Left ventricle myocardium inferior (tissue), 1 donor: ENCODE measurements at regions not wholly inside any gene's neighbourhood (a gene's known extent, or its start where the extent isn't known, plus 50 kb on each side); places are given as distances from the start of the nearest gene placed in this dataset.

ENCODE experiments used
- DNase-seq: peaks from one replicate; pipeline ENCODE4 v3.0.0-alpha.2; 2020
- H3K27ac ChIP-seq: fragments of 200-600 bp; replicated peaks from 2 replicates; pipeline ENCODE4 v1.8.0; 2021
- H3K27me3 ChIP-seq: fragments of 200-600 bp; 2 replicates; pipeline ENCODE4 v1.8.0; 2021; ENCODE audit warnings: low read depth
- H3K36me3 ChIP-seq: fragments of 200-600 bp; 2 replicates; pipeline ENCODE4 v1.8.0; 2021
- H3K4me1 ChIP-seq: fragments of 200-600 bp; 2 replicates; pipeline ENCODE4 v1.8.0; 2021
- H3K4me3 ChIP-seq: fragments of 200-600 bp; 2 replicates; pipeline ENCODE4 v1.8.0; 2021; ENCODE audit warnings: mild to moderate bottlenecking, moderate library complexity
- H3K9me3 ChIP-seq: fragments of 200-600 bp; replicated peaks from 2 replicates; pipeline ENCODE4 v1.8.0; 2021
- intact Hi-C: fragments of 100-400 bp; cut with micrococcal nuclease; formaldehyde crosslinking; loops from one replicate; pipeline ENCODE4 v1.11.0; 2022
- TF ChIP-seq, protein P1 (sequence below): fragments of 200-600 bp; IDR thresholded peaks from 2 replicates; pipeline ENCODE4 v1.8.0; 2021; ENCODE audit warnings: antibody characterized with exemption, mild to moderate bottlenecking, borderline replicate concordance
- donor health status: DM: no; HTN: yes; CAD: no; lungs with severe emphysema.

DNA sequence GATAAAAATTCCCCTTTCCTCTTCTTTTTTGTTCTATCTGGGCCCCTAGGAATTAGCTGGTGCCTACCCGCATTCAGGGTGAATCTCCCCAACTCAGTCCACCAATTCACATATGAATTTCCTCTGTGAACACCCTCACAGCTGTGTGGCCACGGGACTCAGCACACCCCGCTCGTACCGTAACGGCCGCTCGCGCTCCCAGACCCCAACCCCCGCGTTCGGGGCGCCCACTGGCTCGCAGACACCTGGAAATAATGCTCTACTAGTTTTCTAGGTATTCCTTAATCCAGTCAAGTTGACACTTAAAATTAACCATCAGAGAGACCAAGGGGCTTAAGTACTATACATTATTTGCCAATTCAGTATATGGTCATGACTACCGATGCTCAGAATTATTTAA, 1702.1 kb upstream of the PCDH20 start:
- H3K4me3 ChIP-seq, result no peak overlapping the region
- no peak for DNase-seq
- H3K9me3 ChIP-seq, result no peaks in the 10 kb centered on the region
- H3K4me1 ChIP-seq, result no peaks in the 10 kb centered on the region
- no peaks in the 10 kb centered on the region for H3K27me3 ChIP-seq
- no peaks in the 10 kb centered on the region for H3K36me3 ChIP-seq
- TF ChIP-seq, protein P1, sequence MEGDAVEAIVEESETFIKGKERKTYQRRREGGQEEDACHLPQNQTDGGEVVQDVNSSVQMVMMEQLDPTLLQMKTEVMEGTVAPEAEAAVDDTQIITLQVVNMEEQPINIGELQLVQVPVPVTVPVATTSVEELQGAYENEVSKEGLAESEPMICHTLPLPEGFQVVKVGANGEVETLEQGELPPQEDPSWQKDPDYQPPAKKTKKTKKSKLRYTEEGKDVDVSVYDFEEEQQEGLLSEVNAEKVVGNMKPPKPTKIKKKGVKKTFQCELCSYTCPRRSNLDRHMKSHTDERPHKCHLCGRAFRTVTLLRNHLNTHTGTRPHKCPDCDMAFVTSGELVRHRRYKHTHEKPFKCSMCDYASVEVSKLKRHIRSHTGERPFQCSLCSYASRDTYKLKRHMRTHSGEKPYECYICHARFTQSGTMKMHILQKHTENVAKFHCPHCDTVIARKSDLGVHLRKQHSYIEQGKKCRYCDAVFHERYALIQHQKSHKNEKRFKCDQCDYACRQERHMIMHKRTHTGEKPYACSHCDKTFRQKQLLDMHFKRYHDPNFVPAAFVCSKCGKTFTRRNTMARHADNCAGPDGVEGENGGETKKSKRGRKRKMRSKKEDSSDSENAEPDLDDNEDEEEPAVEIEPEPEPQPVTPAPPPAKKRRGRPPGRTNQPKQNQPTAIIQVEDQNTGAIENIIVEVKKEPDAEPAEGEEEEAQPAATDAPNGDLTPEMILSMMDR, result no peak
- intact Hi-C loops, result no loop called here
- H3K27ac ChIP-seq, result no peak overlapping the region

DNA sequence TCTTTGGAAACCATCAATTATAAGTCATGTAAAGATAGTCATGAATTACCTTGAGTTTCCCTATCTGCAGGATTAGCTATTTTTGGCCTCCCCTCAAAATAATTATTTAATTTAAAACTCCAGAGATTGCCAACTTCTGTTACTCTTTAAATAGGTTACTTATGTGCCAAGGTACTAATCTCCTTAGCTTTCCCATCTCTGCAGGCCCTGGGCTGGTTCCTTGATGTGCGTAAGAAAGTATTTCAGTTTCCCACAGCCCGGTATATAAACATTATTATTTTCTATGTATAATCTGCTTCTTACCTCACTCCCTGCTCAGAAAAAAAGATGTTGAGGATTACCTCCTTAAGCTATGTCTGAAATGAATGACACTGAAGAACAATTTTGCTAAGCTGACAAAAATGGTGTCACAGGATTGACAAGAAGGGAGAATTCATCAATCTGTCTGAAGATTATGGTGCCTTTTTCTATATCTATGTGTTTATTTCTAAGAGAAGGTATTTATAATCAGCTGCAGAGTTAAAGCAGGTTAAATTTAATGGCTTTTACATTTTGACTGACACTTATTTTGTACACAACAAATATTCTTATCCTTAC, 1697.2 kb upstream of the PCDH20 start:
- H3K4me3 ChIP-seq, result no peak overlapping the region
- no peaks in the 10 kb centered on the region for H3K9me3 ChIP-seq
- no peaks in the 10 kb centered on the region for H3K4me1 ChIP-seq
- intact Hi-C loops, result no loop called here
- TF ChIP-seq, protein P1, result no peak
- H3K36me3 ChIP-seq, result no peaks in the 10 kb centered on the region
- DNase-seq, result no peak
- H3K27me3 ChIP-seq, result no peaks in the 10 kb centered on the region
- H3K27ac ChIP-seq, result no peak overlapping the region

DNA sequence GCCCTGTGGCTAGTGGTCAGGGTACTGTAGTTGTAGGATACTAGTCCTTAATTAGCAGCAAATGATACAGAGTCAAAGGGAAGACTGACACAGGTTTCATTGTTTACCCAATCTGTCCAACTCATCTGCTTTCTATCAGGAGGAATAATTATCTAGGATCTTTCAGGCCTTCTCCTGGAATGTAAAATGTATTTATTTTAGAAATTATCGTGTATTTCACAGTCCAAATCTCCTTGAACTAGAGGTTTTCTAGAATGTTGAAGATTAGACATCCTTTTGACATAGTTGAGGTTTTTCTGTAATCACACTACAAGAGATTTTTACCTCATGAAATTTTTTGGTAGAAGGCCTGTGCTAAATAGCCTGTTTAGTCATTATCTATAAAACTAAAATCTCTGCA, 1694.8 kb upstream of the PCDH20 start:
- H3K9me3 ChIP-seq, result no peaks in the 10 kb centered on the region
- DNase-seq, result no peak
- H3K4me1 ChIP-seq, result no peaks in the 10 kb centered on the region
- TF ChIP-seq, protein P1, result no peak
- H3K4me3 ChIP-seq, result no peak overlapping the region
- H3K36me3 ChIP-seq, result no peaks in the 10 kb centered on the region
- no peaks in the 10 kb centered on the region for H3K27me3 ChIP-seq
- H3K27ac ChIP-seq, result no peak overlapping the region
- intact Hi-C loops, result no loop called here

DNA sequence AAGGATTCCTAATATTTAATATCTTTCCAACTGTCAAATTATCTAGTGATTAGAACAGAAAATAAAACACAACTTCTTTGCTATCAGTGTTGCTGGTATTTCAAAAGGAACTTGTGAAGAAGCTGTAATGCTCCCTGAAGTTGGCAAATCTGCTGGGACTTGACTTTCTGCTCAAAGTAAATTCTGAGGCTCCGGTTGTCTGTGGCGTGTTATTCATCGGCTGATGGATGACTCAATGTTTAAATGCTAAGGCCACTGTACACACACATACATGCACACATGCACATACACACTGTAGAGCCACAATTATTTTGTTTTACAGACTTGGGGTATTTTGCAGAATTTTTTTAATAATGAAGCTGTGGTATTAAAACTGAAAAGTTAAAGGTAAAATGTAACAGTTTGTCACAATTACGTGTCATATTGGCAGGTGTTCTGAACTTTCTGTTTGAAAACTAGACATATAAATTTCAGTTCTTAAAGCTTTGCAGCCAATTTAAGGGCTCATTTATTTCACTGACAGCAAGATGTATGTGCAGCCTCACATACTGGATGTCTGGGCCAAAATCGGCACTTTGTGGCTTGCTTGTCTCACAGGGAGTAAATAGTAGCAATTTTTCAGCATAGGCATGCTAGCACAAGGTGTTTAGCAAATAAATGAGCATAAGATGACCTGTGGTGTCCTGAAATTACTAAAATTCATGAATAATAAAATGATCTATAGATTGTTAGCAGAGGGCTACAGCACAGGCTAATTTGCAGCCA, 1691.7 kb upstream of the PCDH20 start:
- intact Hi-C loops, result no loop called here
- Histone ChIP-seq H3K27me3 (no peaks in the 10 kb centered on the region), H3K27ac (no peak overlapping the region), H3K36me3 (no peaks in the 10 kb centered on the region), H3K4me1 (no peaks in the 10 kb centered on the region), H3K4me3 (no peak overlapping the region), H3K9me3 (no peaks in the 10 kb centered on the region)
- TF ChIP-seq, protein P1, result no peak
- DNase-seq, result no peak

DNA sequence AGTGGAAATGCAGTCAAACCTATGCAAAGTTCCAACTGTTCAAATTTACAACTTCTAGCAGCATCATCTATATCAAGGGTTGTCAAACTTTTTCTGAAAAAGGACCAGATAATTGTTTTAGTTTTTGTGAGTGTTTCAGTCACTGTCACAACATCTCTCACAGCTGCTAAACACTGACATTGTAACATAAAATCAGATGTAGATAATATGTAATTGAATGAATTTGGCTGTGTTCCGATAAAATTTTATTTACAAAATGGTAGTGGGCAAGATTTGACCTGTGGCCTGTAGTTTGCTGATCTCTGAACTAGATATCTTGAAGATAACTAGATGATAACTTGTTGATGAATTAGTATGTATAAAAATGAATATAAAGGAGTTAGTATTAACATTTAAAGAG, 1679.1 kb upstream of the PCDH20 start:
- no peaks in the 10 kb centered on the region for H3K4me1 ChIP-seq
- no peak overlapping the region for H3K4me3 ChIP-seq
- TF ChIP-seq, protein P1, result no peak
- H3K27me3 ChIP-seq, result no peaks in the 10 kb centered on the region
- no peak for DNase-seq
- no peak overlapping the region for H3K27ac ChIP-seq
- H3K9me3 ChIP-seq, result peaks cover 4% of the 10 kb centered on the region
- intact Hi-C loops, result no loop called here
- no peaks in the 10 kb centered on the region for H3K36me3 ChIP-seq
